ENCODE measurements at regions not wholly inside any gene's neighbourhood (a gene's known extent, or its start where the extent isn't known, plus 50 kb on each side); places are given as distances from the start of the nearest gene placed in this dataset.

DNA sequence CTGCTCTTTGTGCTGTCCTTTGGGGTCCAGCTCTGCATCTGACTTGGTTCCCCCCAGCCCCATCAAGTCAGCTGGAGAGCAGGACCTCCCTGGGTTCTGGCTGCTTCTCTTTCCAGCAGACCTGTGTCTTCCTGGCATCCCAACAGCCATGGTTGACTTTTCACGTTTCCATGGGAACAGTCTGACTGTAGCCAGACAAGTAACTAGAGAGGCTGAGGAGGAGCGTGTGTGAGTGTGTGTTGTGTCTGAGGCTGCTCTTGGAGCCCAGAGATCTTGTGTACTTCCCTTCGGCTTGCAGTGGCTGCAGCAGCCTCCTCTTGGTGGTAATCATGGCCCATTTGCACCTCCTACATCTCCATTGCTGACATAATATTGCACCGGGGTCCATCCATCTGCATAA lies 332.0 kb downstream of the RPS24 start:
- Histone ChIP-seq H3K9me3 (ENCODE audit: low read depth, low read length) (no peaks in the 10 kb centered on the region), H3K4me3 (no peak overlapping the region), H3K36me3 (ENCODE audit: insufficient read depth, low read length) (no peaks in the 10 kb centered on the region), H3K9ac (ENCODE audit: insufficient read length) (no peak overlapping the region), H3K27ac (no peak overlapping the region)
- no peak for TF ChIP-seq EZH2 (IDR thresholded peaks at IDR 0.05)
- TF ChIP-seq POLR2AphosphoS5 (IDR thresholded peaks at IDR 0.05; ENCODE audit: borderline replicate concordance, low read depth, low read length): no peak
- TF ChIP-seq FOXP2 (optimal IDR thresholded peaks at IDR 0.05; ENCODE audit: control extremely low read depth, extremely low read length, insufficient read depth): no peak
- no peak for DNase-seq (ENCODE audit: low read depth, low spot score)

DNA sequence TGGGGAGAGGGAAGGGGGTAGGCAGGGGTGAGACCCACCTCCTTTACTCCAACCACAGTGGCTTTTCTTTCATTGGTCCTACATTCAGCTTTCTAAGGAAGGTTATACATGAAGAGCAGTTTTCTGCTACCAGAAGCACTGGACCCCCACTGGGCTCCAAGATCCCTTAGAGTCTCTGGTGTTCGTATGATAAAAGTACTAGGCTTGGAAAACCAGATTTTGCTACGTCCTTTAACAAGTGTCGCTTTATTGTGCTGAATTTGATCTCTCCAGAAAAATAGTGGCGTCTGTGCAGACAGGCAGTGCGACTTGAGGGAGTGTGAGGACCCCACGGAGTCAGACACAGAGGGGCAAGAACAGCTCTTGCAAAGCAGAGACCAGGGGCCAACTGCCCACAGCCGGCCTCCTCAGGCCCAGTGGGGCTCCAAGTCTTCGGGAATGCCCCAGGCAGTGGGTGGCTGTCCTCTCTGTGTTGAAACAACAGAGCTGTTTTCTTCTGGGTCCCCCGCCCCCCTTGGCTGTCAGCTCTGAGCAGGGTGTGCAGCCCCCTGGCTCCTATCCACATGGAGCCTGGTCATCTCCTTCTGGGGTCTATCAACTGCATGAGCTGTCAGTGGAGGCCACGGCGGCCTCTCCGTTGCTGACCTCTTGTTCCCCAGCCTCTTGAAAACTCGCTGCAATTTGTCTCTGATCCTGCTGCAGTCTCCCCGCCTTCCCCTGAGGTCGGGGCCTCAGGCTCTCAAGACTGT lies 333.2 kb downstream of the RPS24 start:
- TF ChIP-seq EZH2 (IDR thresholded peaks at IDR 0.05): no peak
- TF ChIP-seq FOXP2 (optimal IDR thresholded peaks at IDR 0.05; ENCODE audit: control extremely low read depth, extremely low read length, insufficient read depth): no peak
- TF ChIP-seq POLR2AphosphoS5 (IDR thresholded peaks at IDR 0.05; ENCODE audit: borderline replicate concordance, low read depth, low read length): no peak
- Histone ChIP-seq H3K36me3 (ENCODE audit: insufficient read depth, low read length) (no peaks in the 10 kb centered on the region), H3K27ac (no peak overlapping the region), H3K9me3 (ENCODE audit: low read depth, low read length) (no peaks in the 10 kb centered on the region), H3K9ac (ENCODE audit: insufficient read length) (no peak overlapping the region), H3K4me3 (no peak overlapping the region)
- no peak for DNase-seq (ENCODE audit: low read depth, low spot score)

DNA sequence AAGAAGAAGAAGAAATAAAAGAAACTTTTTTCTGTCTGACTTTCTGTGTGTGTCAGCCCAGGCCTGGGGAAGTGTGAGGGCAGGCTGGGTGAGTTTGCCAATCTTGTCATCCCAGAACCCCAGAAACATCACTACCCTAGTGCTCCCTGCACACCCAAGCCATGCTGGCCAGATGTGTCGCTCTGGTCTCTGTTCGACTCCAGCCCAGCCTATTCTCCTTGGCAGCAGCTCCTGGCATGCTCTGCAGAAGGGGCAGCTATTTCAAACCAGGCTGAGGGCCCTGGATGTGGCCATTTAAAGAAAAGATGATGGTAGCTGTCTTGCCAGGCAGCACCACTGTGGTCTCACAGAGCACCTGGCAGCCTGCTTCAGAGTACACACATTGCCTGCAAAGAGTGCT lies 334.1 kb downstream of the RPS24 start:
- no peak overlapping the region for H3K27ac ChIP-seq
- no peak for DNase-seq (ENCODE audit: low read depth, low spot score)
- no peak overlapping the region for H3K4me3 ChIP-seq
- H3K9ac ChIP-seq (ENCODE audit: insufficient read length): no peak overlapping the region
- H3K36me3 ChIP-seq (ENCODE audit: insufficient read depth, low read length): no peaks in the 10 kb centered on the region
- TF ChIP-seq FOXP2 (optimal IDR thresholded peaks at IDR 0.05; ENCODE audit: control extremely low read depth, extremely low read length, insufficient read depth) (no peak), POLR2AphosphoS5 (IDR thresholded peaks at IDR 0.05; ENCODE audit: borderline replicate concordance, low read depth, low read length) (no peak), EZH2 (IDR thresholded peaks at IDR 0.05) (no peak)
- H3K9me3 ChIP-seq (ENCODE audit: low read depth, low read length): no peaks in the 10 kb centered on the region

DNA sequence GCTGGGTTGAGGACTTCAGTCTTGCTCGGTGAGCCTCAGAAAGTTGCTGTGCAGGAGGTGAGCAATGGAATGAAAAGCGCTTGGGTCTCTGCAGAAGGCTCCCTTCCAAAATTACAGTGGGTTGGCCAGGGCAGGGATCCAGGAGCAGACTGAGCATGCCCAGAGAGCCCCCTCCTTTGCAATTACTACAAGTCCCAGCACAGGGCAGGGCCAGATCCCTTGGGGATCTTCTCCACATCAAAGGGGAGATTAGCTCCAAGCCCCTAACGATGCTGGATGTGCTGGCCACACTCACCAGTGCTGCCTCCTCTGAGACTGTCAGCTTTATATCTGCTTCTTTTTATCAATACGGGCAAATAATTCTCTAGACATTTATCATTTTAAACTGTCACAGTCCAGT lies 337.5 kb downstream of the RPS24 start:
- Histone ChIP-seq H3K9me3 (ENCODE audit: low read depth, low read length) (no peaks in the 10 kb centered on the region), H3K27ac (no peak overlapping the region), H3K36me3 (ENCODE audit: insufficient read depth, low read length) (no peaks in the 10 kb centered on the region), H3K4me3 (no peak overlapping the region), H3K9ac (ENCODE audit: insufficient read length) (no peak overlapping the region)
- DNase-seq (ENCODE audit: low read depth, low spot score): no peak
- TF ChIP-seq FOXP2 (optimal IDR thresholded peaks at IDR 0.05; ENCODE audit: control extremely low read depth, extremely low read length, insufficient read depth) (no peak), EZH2 (IDR thresholded peaks at IDR 0.05) (no peak), POLR2AphosphoS5 (IDR thresholded peaks at IDR 0.05; ENCODE audit: borderline replicate concordance, low read depth, low read length) (no peak)

- DNase-seq (ENCODE audit: low read depth, low spot score): no peak
- H3K4me3 ChIP-seq: no peak overlapping the region
- no peaks in the 10 kb centered on the region for H3K36me3 ChIP-seq (ENCODE audit: insufficient read depth, low read length)
- no peak overlapping the region for H3K9ac ChIP-seq (ENCODE audit: insufficient read length)
- no peaks in the 10 kb centered on the region for H3K9me3 ChIP-seq (ENCODE audit: low read depth, low read length)
- TF ChIP-seq EZH2 (IDR thresholded peaks at IDR 0.05): no peak
- TF ChIP-seq POLR2AphosphoS5 (IDR thresholded peaks at IDR 0.05; ENCODE audit: borderline replicate concordance, low read depth, low read length): no peak
- TF ChIP-seq FOXP2 (optimal IDR thresholded peaks at IDR 0.05; ENCODE audit: control extremely low read depth, extremely low read length, insufficient read depth): no peak
- H3K27ac ChIP-seq: no peak overlapping the region
Observed at GRCh38 chr10:78372806-78373205, 339.1 kb downstream of the RPS24 start.

DNA sequence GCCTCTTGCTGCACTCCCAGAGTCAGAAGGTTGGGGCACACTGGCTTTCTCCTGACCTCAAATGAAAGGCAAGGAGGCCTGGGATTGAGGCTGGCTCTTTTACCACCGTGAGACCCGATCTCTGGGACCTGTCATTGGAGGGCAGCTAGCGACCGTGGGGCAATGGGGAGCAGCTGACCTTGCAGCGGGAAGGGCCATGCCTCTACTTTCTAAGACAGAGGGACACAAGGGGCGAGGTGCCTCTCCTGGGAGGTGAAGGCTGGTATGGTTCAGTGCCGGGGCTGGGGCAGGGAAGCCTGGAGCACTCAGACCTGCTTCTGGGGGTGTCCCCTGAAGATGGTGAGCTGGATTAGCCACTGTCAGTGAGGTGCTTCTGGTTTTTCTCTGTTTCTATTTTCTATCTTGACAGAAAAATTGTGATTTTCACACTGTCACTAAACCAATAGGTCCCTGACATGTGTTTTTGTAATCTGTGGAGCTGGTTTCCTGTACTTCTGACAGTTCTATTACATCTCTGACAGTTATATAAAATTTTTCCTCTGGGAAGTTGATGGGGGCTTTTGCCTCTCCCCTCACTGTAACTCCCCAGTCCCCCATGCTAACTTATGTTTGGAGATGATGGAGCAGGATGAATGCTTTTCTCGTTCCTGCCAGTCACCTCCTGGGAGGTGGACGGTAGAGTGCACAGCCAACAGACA lies 340.8 kb downstream of the RPS24 start:
- no peak overlapping the region for H3K9ac ChIP-seq (ENCODE audit: insufficient read length)
- no peak overlapping the region for H3K27ac ChIP-seq
- no peak for DNase-seq (ENCODE audit: low read depth, low spot score)
- TF ChIP-seq POLR2AphosphoS5 (IDR thresholded peaks at IDR 0.05; ENCODE audit: borderline replicate concordance, low read depth, low read length): no peak
- no peaks in the 10 kb centered on the region for H3K36me3 ChIP-seq (ENCODE audit: insufficient read depth, low read length)
- no peak overlapping the region for H3K4me3 ChIP-seq
- H3K9me3 ChIP-seq (ENCODE audit: low read depth, low read length): no peaks in the 10 kb centered on the region

DNA sequence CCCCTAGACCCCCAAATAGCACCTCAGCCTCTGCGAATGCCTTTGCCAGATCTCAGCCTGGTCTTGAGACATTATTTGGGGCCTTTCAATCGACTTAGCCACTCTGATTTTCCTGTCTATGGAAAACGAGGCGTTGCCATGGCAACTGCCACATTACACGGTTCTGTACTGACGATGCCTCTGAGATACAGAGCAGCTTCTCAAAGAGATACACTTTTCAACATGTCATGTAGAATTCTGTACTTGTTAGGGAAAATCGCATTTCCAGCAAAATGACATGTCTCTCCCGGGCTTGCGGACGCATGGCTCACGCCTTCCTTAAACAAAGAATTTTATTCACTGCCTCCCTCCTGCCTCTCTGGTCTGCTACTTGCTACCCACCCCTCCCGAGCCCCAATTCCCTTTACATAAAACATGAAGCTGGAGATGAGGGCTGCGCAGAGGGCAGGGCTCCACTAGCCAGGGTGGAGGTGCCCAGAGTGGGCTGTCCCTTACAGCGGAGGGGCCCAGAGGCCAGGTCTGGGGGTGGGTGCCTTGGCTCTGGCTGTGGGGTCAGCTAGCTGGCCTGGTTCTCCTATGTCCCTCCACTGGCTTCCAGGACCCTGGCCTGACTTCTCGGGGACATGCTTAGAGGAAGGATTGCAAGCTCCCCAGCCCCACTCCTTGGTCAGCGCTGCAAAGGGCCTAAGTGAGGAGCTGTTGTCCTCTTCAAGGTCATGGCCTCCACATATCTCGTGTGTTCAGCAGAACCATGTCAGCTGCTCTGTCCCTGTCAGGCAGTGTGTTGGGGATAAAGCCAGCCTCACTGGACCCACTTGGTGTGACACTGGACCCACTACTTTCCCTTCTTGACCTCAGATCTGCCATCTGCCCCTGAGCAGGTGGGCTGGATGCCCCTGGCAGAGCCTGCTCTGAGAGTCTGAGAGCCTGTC lies 342.5 kb downstream of the RPS24 start:
- Histone ChIP-seq H3K4me3 (no peak overlapping the region), H3K36me3 (ENCODE audit: insufficient read depth, low read length) (no peaks in the 10 kb centered on the region), H3K9me3 (ENCODE audit: low read depth, low read length) (no peaks in the 10 kb centered on the region), H3K9ac (ENCODE audit: insufficient read length) (no peak overlapping the region), H3K27ac (no peak overlapping the region)
- no peak for DNase-seq (ENCODE audit: low read depth, low spot score)
- TF ChIP-seq POLR2AphosphoS5 (IDR thresholded peaks at IDR 0.05; ENCODE audit: borderline replicate concordance, low read depth, low read length): no peak
- TF ChIP-seq EZH2 (IDR thresholded peaks at IDR 0.05): no peak
- TF ChIP-seq FOXP2 (optimal IDR thresholded peaks at IDR 0.05; ENCODE audit: control extremely low read depth, extremely low read length, insufficient read depth): no peak

- H3K9ac ChIP-seq (ENCODE audit: insufficient read length): no peak overlapping the region
- H3K9me3 ChIP-seq (ENCODE audit: low read depth, low read length): no peaks in the 10 kb centered on the region
- H3K4me3 ChIP-seq: no peak overlapping the region
- no peak overlapping the region for H3K27ac ChIP-seq
- DNase-seq (ENCODE audit: low read depth, low spot score): no peak
- TF ChIP-seq FOXP2 (optimal IDR thresholded peaks at IDR 0.05; ENCODE audit: control extremely low read depth, extremely low read length, insufficient read depth) (no peak), POLR2AphosphoS5 (IDR thresholded peaks at IDR 0.05; ENCODE audit: borderline replicate concordance, low read depth, low read length) (no peak), EZH2 (IDR thresholded peaks at IDR 0.05) (no peak)
- no peaks in the 10 kb centered on the region for H3K36me3 ChIP-seq (ENCODE audit: insufficient read depth, low read length)
Observed at GRCh38 chr10:78377356-78377755, 343.7 kb downstream of the RPS24 start.

Measured in SK-N-MC (cell line).